ENCODE measurements at regions not wholly inside any gene's neighbourhood (a gene's known extent, or its start where the extent isn't known, plus 50 kb on each side); places are given as distances from the start of the nearest gene placed in this dataset.

DNA sequence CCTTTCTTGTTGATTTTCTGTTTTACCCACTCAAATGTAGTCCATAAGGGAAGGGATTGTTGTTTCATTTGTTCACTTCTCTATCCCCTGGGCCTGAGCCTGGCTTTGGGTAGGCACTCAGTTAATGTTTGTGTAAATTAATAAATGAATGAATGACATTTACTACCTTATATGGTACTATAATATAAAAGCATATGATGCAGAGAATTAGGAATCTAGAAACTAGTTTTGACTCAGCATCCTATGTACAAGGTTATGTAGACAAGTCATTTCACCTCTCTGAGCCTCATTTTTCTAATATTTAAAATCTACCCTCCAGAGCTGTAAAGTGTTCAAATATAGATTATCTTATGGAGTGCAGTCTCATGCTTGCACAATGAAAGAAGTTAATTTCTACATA is 68.9 kb upstream of the S1PR1 start:
- H3K4me1 ChIP-seq: no peaks in the 10 kb centered on the region
- ATAC-seq (no peak), DNase-seq (no peak), FAIRE-seq (no peak)
- no peak overlapping the region for H3K4me3 ChIP-seq
- no peaks in the 10 kb centered on the region for H3K27me3 ChIP-seq
- H3K9me3 ChIP-seq: no peaks in the 10 kb centered on the region
- H3K27ac ChIP-seq: no peak overlapping the region
- TF ChIP-seq, protein P1, sequence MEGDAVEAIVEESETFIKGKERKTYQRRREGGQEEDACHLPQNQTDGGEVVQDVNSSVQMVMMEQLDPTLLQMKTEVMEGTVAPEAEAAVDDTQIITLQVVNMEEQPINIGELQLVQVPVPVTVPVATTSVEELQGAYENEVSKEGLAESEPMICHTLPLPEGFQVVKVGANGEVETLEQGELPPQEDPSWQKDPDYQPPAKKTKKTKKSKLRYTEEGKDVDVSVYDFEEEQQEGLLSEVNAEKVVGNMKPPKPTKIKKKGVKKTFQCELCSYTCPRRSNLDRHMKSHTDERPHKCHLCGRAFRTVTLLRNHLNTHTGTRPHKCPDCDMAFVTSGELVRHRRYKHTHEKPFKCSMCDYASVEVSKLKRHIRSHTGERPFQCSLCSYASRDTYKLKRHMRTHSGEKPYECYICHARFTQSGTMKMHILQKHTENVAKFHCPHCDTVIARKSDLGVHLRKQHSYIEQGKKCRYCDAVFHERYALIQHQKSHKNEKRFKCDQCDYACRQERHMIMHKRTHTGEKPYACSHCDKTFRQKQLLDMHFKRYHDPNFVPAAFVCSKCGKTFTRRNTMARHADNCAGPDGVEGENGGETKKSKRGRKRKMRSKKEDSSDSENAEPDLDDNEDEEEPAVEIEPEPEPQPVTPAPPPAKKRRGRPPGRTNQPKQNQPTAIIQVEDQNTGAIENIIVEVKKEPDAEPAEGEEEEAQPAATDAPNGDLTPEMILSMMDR (IDR thresholded peaks at IDR 0.05): no peak
- no peaks in the 10 kb centered on the region for H3K36me3 ChIP-seq
- intact Hi-C loops (cut with DNase I): no loop called here

DNA sequence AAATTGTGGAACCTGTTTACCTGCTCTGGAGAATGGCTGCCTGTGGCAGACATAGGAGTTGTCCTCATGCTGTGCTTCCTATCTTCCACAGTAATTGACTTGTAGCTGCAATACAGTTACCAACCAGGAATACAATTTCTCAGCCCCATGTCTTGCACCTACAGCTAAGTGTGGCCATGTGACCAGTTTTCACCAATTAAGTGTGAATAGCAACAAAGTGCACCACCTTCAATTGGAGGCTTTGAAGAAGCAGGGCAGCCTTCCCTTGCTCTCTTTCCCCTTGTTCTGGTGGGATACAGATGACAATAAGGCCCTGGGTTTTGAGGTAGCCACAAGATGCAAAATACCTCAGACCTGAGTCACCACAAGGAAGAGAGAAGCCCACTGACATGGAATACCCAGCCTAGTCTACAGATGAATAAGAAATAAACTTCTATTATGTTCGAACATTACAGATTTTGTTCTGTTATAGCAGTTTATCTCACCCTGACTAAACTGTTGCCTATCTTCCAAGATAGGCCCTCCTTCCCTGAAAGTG is 70.2 kb upstream of the S1PR1 start:
- H3K4me1 ChIP-seq: no peaks in the 10 kb centered on the region
- intact Hi-C loops (cut with DNase I): no loop called here
- TF ChIP-seq, protein P1 (IDR thresholded peaks at IDR 0.05): no peak
- H3K36me3 ChIP-seq: no peaks in the 10 kb centered on the region
- no peak overlapping the region for H3K4me3 ChIP-seq
- H3K9me3 ChIP-seq: no peaks in the 10 kb centered on the region
- no peaks in the 10 kb centered on the region for H3K27me3 ChIP-seq
- H3K27ac ChIP-seq: no peak overlapping the region
- DNase-seq (no peak), FAIRE-seq (no peak), ATAC-seq (no peak)
- WGBS, 2 donors: 60 to 61% methylated on average over 1 of the region's 1 CpG

DNA sequence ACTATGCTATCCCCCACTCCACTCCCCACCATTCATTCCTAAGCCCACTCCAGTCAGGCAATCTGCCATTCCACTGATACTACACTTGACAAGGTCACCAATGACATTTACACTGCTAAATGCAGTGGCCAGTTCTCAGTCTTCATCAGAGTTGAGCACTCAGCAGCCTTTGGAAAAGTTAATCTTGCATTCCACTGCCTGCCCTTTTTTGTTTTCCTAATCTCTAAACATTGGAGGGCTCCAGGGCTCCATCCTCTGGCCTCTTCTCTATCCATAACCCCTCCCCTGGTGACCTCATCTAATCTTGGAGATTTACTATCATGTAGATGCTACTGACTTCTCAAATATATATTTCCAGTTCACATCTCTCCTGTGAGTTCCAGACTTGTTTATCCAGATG is 70.9 kb upstream of the S1PR1 start:
- no peaks in the 10 kb centered on the region for H3K36me3 ChIP-seq
- FAIRE-seq (no peak), DNase-seq (no peak), ATAC-seq (no peak)
- TF ChIP-seq, protein P1 (IDR thresholded peaks at IDR 0.05): no peak
- H3K27me3 ChIP-seq: no peaks in the 10 kb centered on the region
- H3K4me1 ChIP-seq: no peaks in the 10 kb centered on the region
- no peak overlapping the region for H3K4me3 ChIP-seq
- no peaks in the 10 kb centered on the region for H3K9me3 ChIP-seq
- intact Hi-C loops (cut with DNase I): no loop called here
- no peak overlapping the region for H3K27ac ChIP-seq

DNA sequence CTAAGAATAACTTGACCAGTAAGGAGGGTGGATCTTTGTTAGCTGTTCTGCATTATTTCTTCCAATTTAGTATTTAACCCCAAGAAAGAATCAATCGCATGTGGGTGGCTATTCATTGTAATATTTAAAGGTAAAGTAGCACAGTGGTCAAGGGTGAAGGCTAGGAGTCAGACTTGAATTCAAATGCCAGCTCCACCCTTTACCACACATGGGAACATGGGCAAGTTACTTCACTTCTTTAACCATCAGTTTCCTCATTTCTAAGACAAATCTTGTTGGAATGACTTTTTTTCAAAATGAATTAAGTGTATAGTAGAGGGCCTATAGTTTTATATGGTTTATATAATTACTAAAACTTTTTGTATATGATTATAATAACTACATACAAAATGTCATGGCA is 71.3 kb upstream of the S1PR1 start:
- ATAC-seq: no peak
- 62 to 73% methylated on average over 1 of the region's 1 CpG for WGBS, 2 donors

DNA sequence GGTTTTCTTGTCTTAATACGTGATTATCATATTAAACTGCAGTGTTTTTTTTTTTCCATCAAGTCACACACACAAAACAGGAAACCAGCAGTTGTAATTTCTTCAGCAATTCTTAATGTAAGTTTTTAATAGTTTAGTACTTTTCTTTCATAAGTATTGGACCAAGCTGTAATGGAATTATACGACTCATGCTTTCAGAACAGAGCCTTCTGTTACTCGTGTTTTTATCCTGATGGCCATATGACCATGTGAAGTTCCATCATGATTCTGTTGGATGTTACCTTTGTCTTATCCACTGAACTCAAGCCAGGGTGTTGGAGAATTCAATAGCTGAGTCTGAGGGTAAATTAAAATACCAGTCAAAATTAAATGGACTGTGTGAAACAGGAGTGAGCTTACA is 72.0 kb upstream of the S1PR1 start:
- Histone ChIP-seq H3K4me3 (no peak overlapping the region), H3K9me3 (no peaks in the 10 kb centered on the region), H3K27me3 (no peaks in the 10 kb centered on the region), H3K27ac (no peak overlapping the region), H3K4me1 (no peaks in the 10 kb centered on the region), H3K36me3 (no peaks in the 10 kb centered on the region)
- ATAC-seq (no peak), FAIRE-seq (no peak), DNase-seq (no peak)
- WGBS, 2 donors: 50 to 66% methylated on average over 3 of the region's 3 CpGs
- intact Hi-C loops (cut with DNase I): no loop called here
- TF ChIP-seq, protein P1 (IDR thresholded peaks at IDR 0.05): no peak

More for the DNA sequence above, 71.3 kb upstream of the S1PR1 start:
- FAIRE-seq: no peak
- Histone ChIP-seq H3K36me3 (no peaks in the 10 kb centered on the region), H3K27ac (no peak overlapping the region), H3K27me3 (no peaks in the 10 kb centered on the region), H3K4me1 (no peaks in the 10 kb centered on the region), H3K4me3 (no peak overlapping the region), H3K9me3 (no peaks in the 10 kb centered on the region)
- TF ChIP-seq, protein P1 (IDR thresholded peaks at IDR 0.05): no peak
- intact Hi-C loops (cut with DNase I): no loop called here
- DNase-seq: no peak
